MM.1S (cell line): ENCODE measurements at regions not wholly inside any gene's neighbourhood (a gene's known extent, or its start where the extent isn't known, plus 50 kb on each side); places are given as distances from the start of the nearest gene placed in this dataset.

Source experiments
- CTCF ChIP-seq: fragments of 300-600 bp; sonication (generic); IDR thresholded peaks from 2 replicates; pipeline ENCODE4 v1.5.1; 2016; ENCODE audit warnings: antibody characterized with exemption, low read length, mixed read lengths
- EZH2phosphoT487 ChIP-seq: fragments of 300-600 bp; sonication (generic); IDR thresholded peaks from 2 replicates; pipeline ENCODE4 v1.6.1; 2018; ENCODE audit warnings: antibody characterized with exemption, low read length

GRCh38 chr21:21666689-21667088 lies 668.5 kb downstream of the NCAM2 start:
- TF ChIP-seq CTCF (no peak), EZH2phosphoT487 (no peak)
